K562 (cell line): ENCODE measurements at regions not wholly inside any gene's neighbourhood (a gene's known extent, or its start where the extent isn't known, plus 50 kb on each side); places are given as distances from the start of the nearest gene placed in this dataset.

Experiments
- ATAC-seq: fragments of 200-7000 bp; cut with Tn5 transposase; 3 replicates; pipeline ENCODE4 v1.9.1; 2020; ENCODE audit warnings: moderate library complexity
- BruUV-seq: library from RNA; stranded (reverse); fragments of 400-500 nt; replicated peaks from 2 replicates; lab custom pipeline; 2021; lab: Mats Ljungman, UMichigan
- CTCF ChIA-PET: fragments of 300-600 bp; formaldehyde crosslinking; extraction: SDS; loops from one replicate; lab custom pipeline; 2021; ENCODE audit warnings: low intra/inter-chr PET ratio; lab: Yijun Ruan, JAX
- POLR2A ChIA-PET: fragments of 300-600, 350-650 bp; sonication (Branson Sonifier 250); formaldehyde crosslinking; extraction: SDS; loops from one replicate; lab custom pipeline; 2021; ENCODE audit warnings: antibody characterized with exemption, inconsistent platforms; lab: Yijun Ruan, JAX
- DNase-seq, 4 experiments: peaks; one replicate each; pipeline versions ENCODE4 v3.0.0 to v3.0.0-alpha.2; 2011 to 2018; ENCODE audit warnings: low spot score in 3 of 4, mixed read lengths in 3 of 4; ENCODE audit errors: extremely low read depth in 1 of 4
- FAIRE-seq: peaks from 2 replicates; lab custom pipeline; 2011; peaks lifted over from hg19 to GRCh38; lab: Jason Lieb, UNC
- H2AFZ ChIP-seq: 2 replicates; pipeline ENCODE4 v1.6.0; 2011; ENCODE audit warnings: low read depth, low read length, control low read depth, inconsistent platforms
- H3K27ac ChIP-seq: fragments of 200-600 bp; 3 replicates; pipeline ENCODE4 v1.8.0; 2011; ENCODE audit warnings: low read depth, mild to moderate bottlenecking, control low read depth, inconsistent platforms, low read length, moderate library complexity, mixed read lengths; ENCODE audit errors: extremely low read depth
- H3K27me3 ChIP-seq, 2 experiments: fragments of 300-600 bp in 1 of 2; 2 replicates in 1 of 2; 3 replicates in 1 of 2; pipeline versions ENCODE4 v1.6.0 to v1.8.0; 2011; ENCODE audit warnings: inconsistent platforms in 2 of 2, low read length in 2 of 2, mild to moderate bottlenecking in 1 of 2, mixed read lengths in 1 of 2, moderate library complexity in 1 of 2; ENCODE audit not compliant: control insufficient read depth in 2 of 2, insufficient read depth in 2 of 2
- H3K36me3 ChIP-seq: fragments of 300-600 bp; 3 replicates; pipeline ENCODE4 v1.8.0; 2011; ENCODE audit warnings: mild to moderate bottlenecking, low read length, inconsistent platforms; ENCODE audit not compliant: control insufficient read depth, insufficient read depth
- H3K4me1 ChIP-seq, 2 experiments: fragments of 200-600 bp in 1 of 2; replicated peaks in 1 of 2; 2 replicates in 1 of 2; 3 replicates in 1 of 2; pipeline versions ENCODE4 v1.5.1 to v1.8.0; 2011; ENCODE audit warnings: inconsistent platforms in 2 of 2, low read length in 2 of 2, mild to moderate bottlenecking in 1 of 2, mixed read lengths in 1 of 2, moderate library complexity in 1 of 2; ENCODE audit not compliant: control insufficient read depth in 2 of 2, insufficient read depth in 2 of 2
- H3K4me2 ChIP-seq: 2 replicates; pipeline ENCODE4 v1.6.1; 2011; ENCODE audit warnings: low read length, control low read depth, inconsistent platforms, mixed read lengths; ENCODE audit not compliant: insufficient read depth
- H3K4me3 ChIP-seq: fragments of 200-600 bp; sonication (generic), shearing (Covaris generic); 2 replicates; pipeline ENCODE4 v1.5.1; 2016; ENCODE audit warnings: control low read depth, inconsistent platforms
- H3K79me2 ChIP-seq: fragments of 200-600 bp; 3 replicates; pipeline ENCODE4 v1.8.0; 2011; ENCODE audit warnings: low read length, inconsistent platforms; ENCODE audit not compliant: control insufficient read depth, insufficient read depth
- H3K9ac ChIP-seq, 2 experiments: 2 replicates each; pipeline versions ENCODE4 v1.6.0 to v1.6.1; 2011; ENCODE audit warnings: low read depth in 2 of 2, low read length in 2 of 2, control low read depth in 1 of 2, inconsistent platforms in 1 of 2, mild to moderate bottlenecking in 1 of 2, mixed read lengths in 1 of 2; ENCODE audit not compliant: insufficient read depth in 1 of 2
- H3K9me1 ChIP-seq: one replicate; pipeline ENCODE4 v1.6.0; 2011; ENCODE audit warnings: inconsistent platforms, mild to moderate bottlenecking, low read length, moderate library complexity; ENCODE audit not compliant: control insufficient read depth, insufficient read depth
- H3K9me3 ChIP-seq: replicated peaks from 2 replicates; pipeline ENCODE4 v1.5.1; 2011; ENCODE audit warnings: low read depth, low read length, inconsistent platforms; ENCODE audit not compliant: control insufficient read depth, insufficient read depth
- H4K20me1 ChIP-seq: replicated peaks from 2 replicates; pipeline ENCODE4 v1.6.1; 2011; ENCODE audit warnings: low read length, inconsistent platforms, mixed read lengths; ENCODE audit not compliant: control insufficient read depth, insufficient read depth
- MAFG ChIP-seq: fragments of 450-650 bp; conservative IDR thresholded peaks from 2 replicates; pipeline ENCODE4 v1.6.1; 2016; ENCODE audit warnings: missing genetic modification characterization, missing compliant biosample characterization
- MCM2 ChIP-seq: fragments of 450-650 bp; IDR thresholded peaks from 2 replicates; pipeline ENCODE4 v1.6.1; 2017; ENCODE audit warnings: low read depth, mild to moderate bottlenecking
- NFYB ChIP-seq: IDR thresholded peaks from 2 replicates; pipeline ENCODE4 v1.6.1; 2011; ENCODE audit warnings: mild to moderate bottlenecking, moderate library complexity; ENCODE audit not compliant: insufficient read length; ENCODE audit errors: extremely low read depth
- NR2F6 ChIP-seq: fragments of 450-650 bp; formaldehyde crosslinking; IDR thresholded peaks from 2 replicates; pipeline ENCODE4 v1.4.0; 2020; ENCODE audit warnings: mild to moderate bottlenecking
- RAD51 ChIP-seq: fragments of 450-650 bp; IDR thresholded peaks from 2 replicates; pipeline ENCODE4 v1.7.1; 2016; ENCODE audit warnings: low read depth, mild to moderate bottlenecking, borderline replicate concordance
- RB1 ChIP-seq: fragments of 450-650 bp; IDR thresholded peaks from 2 replicates; pipeline ENCODE4 v1.6.1; 2017; ENCODE audit warnings: low read depth, mild to moderate bottlenecking
- SAP30 ChIP-seq: fragments of 200-600 bp; sonication (generic); IDR thresholded peaks from 2 replicates; pipeline ENCODE4 v1.6.1; 2012; ENCODE audit warnings: borderline replicate concordance, low read depth, mild to moderate bottlenecking, moderate library complexity, low read length, control low read depth, inconsistent platforms; ENCODE audit not compliant: insufficient read depth, poor library complexity, severe bottlenecking
- TAF7 ChIP-seq: fragments of 450-650 bp; IDR thresholded peaks from 2 replicates; pipeline ENCODE4 v1.6.1; 2016; ENCODE audit warnings: missing genetic modification characterization, missing compliant biosample characterization
- TOE1 ChIP-seq, 2 experiments: fragments of 450-650 bp in 1 of 2; sonication (generic) in 1 of 2; formaldehyde crosslinking in 1 of 2; IDR thresholded peaks; 2 replicates each; pipeline versions ENCODE4 v1.7.1 to v1.8.0; 2016 to 2022; ENCODE audit warnings: borderline replicate concordance in 2 of 2, mild to moderate bottlenecking in 2 of 2, antibody characterized with exemption in 1 of 2, inconsistent platforms in 1 of 2, low read depth in 1 of 2, missing genetic modification reagents in 1 of 2, moderate library complexity in 1 of 2
- ZC3H8 ChIP-seq: fragments of 450-650 bp; IDR thresholded peaks from 2 replicates; pipeline ENCODE4 v1.6.1; 2017
- ZNF217 ChIP-seq: sonication (generic); formaldehyde crosslinking; IDR thresholded peaks from 2 replicates; pipeline ENCODE4 v1.8.0; 2022; ENCODE audit warnings: mild to moderate bottlenecking, missing genetic modification reagents
- ZNF561 ChIP-seq: fragments of 450-650 bp; formaldehyde crosslinking; conservative IDR thresholded peaks from 2 replicates; pipeline ENCODE4 v1.4.0; 2020; ENCODE audit warnings: mild to moderate bottlenecking, moderate library complexity
- ZNF740 ChIP-seq, 3 experiments: fragments of 200-800 bp in 1 of 3; sonication (Bioruptor generic) in 1 of 3; sonication (generic) in 1 of 3; formaldehyde crosslinking in 1 of 3; IDR thresholded peaks; 2 replicates each; pipeline versions ENCODE4 v1.6.1 to v1.8.0; 2016 to 2022; ENCODE audit warnings: mild to moderate bottlenecking in 2 of 3, missing compliant biosample characterization in 2 of 3, missing genetic modification characterization in 2 of 3, missing genetic modification reagents in 1 of 3
- WGBS: fragments of 100-300 bp; shearing (Covaris generic); methylation state at CpG from one replicate; pipeline ENCODE4 v1.1.6; 2016; ENCODE audit warnings: low coverage, mixed read lengths; ENCODE audit not compliant: insufficient coverage; ENCODE audit errors: missing lambda C conversion rate; 5-methylcytosine and 5-hydroxymethylcytosine counted together
- in situ Hi-C: fragments of 300-500 bp; cut with MboI; formaldehyde crosslinking; loops from 4 replicates; pipeline ENCODE4 v1.15.0; 2018; ENCODE audit warnings: inconsistent platforms, mixed read lengths
- intact Hi-C: fragments of 100-400 bp; cut with micrococcal nuclease; formaldehyde crosslinking; loops from 2 replicates; pipeline ENCODE4 v1.14.2; 2022
- TF ChIP-seq, protein P1 (sequence below): IDR thresholded peaks from 3 replicates; pipeline ENCODE4 v1.6.1; 2011; ENCODE audit warnings: borderline replicate concordance, mild to moderate bottlenecking; ENCODE audit not compliant: insufficient read length, insufficient read depth
- TF ChIP-seq, protein P2 (sequence below): fragments of 450-650 bp; IDR thresholded peaks from 2 replicates; pipeline ENCODE4 v1.7.0; 2016; ENCODE audit warnings: borderline replicate concordance

GRCh38 chr2:234665304-234665703 is 168.4 kb upstream of the ARL4C start:
- Histone ChIP-seq H3K27ac (no peak overlapping the region), H3K9me3 (no peaks in the 10 kb centered on the region), H3K9me1 (no peaks in the 10 kb centered on the region), H3K4me3 (no peak overlapping the region), H3K27me3 (no peaks in the 10 kb centered on the region), H3K4me1 (no peaks in the 10 kb centered on the region), H3K9ac (no peak overlapping the region), H3K36me3 (no peaks in the 10 kb centered on the region), H3K4me2 (no peak overlapping the region), H4K20me1 (no peaks in the 10 kb centered on the region), H2AFZ (no peak overlapping the region), H3K79me2 (no peaks in the 10 kb centered on the region)
- WGBS, result 0% methylated on average over 1 of the region's 1 CpG
- DNase-seq (no peak), FAIRE-seq (no peak), ATAC-seq (no peak)
- POLR2A ChIA-PET, result interaction anchor here (1.1 kb wide), 1 partner anchor 14 kb away, joined by 3 read pairs; no protein-coding TSS in a partner anchor
- BruUV-seq, result no TSS peak
- intact Hi-C loops, result no loop called here
- in situ Hi-C loops, result no loop called here
- CTCF ChIA-PET, result no interaction called here
- TF ChIP-seq TOE1 (IDR thresholded peaks at IDR 0.05; ENCODE audit: borderline replicate concordance) (no peak), TOE1 (CRISPR knock-in tag; IDR thresholded peaks at IDR 0.05; ENCODE audit: borderline replicate concordance, low read depth) (no peak), SAP30 (no peak), MCM2 (no peak), NR2F6 (CRISPR knock-in tag) (no peak), ZNF561 (CRISPR knock-in tag) (no peak), TAF7 (tag) (no peak), MAFG (tag) (no peak), RAD51 (no peak), NFYB (no peak), ZNF740 (CRISPR knock-in tag; IDR thresholded peaks at IDR 0.05) (no peak), ZNF740 (tag; IDR thresholded peaks at IDR 0.05) (no peak), RB1 (no peak), ZNF217 (CRISPR knock-in tag) (no peak), ZC3H8 (no peak)
- TF ChIP-seq, protein P1, sequence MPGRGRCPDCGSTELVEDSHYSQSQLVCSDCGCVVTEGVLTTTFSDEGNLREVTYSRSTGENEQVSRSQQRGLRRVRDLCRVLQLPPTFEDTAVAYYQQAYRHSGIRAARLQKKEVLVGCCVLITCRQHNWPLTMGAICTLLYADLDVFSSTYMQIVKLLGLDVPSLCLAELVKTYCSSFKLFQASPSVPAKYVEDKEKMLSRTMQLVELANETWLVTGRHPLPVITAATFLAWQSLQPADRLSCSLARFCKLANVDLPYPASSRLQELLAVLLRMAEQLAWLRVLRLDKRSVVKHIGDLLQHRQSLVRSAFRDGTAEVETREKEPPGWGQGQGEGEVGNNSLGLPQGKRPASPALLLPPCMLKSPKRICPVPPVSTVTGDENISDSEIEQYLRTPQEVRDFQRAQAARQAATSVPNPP, result no peak
- TF ChIP-seq, protein P2, sequence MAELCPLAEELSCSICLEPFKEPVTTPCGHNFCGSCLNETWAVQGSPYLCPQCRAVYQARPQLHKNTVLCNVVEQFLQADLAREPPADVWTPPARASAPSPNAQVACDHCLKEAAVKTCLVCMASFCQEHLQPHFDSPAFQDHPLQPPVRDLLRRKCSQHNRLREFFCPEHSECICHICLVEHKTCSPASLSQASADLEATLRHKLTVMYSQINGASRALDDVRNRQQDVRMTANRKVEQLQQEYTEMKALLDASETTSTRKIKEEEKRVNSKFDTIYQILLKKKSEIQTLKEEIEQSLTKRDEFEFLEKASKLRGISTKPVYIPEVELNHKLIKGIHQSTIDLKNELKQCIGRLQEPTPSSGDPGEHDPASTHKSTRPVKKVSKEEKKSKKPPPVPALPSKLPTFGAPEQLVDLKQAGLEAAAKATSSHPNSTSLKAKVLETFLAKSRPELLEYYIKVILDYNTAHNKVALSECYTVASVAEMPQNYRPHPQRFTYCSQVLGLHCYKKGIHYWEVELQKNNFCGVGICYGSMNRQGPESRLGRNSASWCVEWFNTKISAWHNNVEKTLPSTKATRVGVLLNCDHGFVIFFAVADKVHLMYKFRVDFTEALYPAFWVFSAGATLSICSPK, result no peak
